SK-N-SH treated with all-trans-retinoic acid at 6 μM for 48 hours (cell line): ENCODE measurements at regions not wholly inside any gene's neighbourhood (a gene's known extent, or its start where the extent isn't known, plus 50 kb on each side); places are given as distances from the start of the nearest gene placed in this dataset.

Source experiments
- CSRNP3 ChIP-seq: fragments of 250-450 bp; sonication (Bioruptor Pico); IDR thresholded peaks from 2 replicates; pipeline ENCODE4 v1.5.1; 2021; ENCODE audit warnings: mild to moderate bottlenecking, moderate library complexity
- TOX ChIP-seq: fragments of 250-450 bp; sonication (Bioruptor Pico); IDR thresholded peaks from 2 replicates; pipeline ENCODE4 v1.8.0; 2021; ENCODE audit warnings: mild to moderate bottlenecking, moderate library complexity, borderline replicate concordance
- ZC3H10 ChIP-seq: fragments of 250-450 bp; sonication (Bioruptor Pico); IDR thresholded peaks from 2 replicates; pipeline ENCODE4 v1.5.1; 2021; ENCODE audit warnings: mild to moderate bottlenecking, moderate library complexity

- TF ChIP-seq ZC3H10 = no peak
- no peak for TF ChIP-seq CSRNP3
- TF ChIP-seq TOX (CRISPR knock-in tag) = no peak
Observed at GRCh38 chr7:81333536-81333935, 414.7 kb upstream of the SEMA3C start.
